BJ (cell line): ENCODE measurements at regions not wholly inside any gene's neighbourhood (a gene's known extent, or its start where the extent isn't known, plus 50 kb on each side); places are given as distances from the start of the nearest gene placed in this dataset.

ENCODE experiments used
- CTCF ChIA-PET: fragments of 350-600 bp; formaldehyde crosslinking; extraction: SDS; loops from one replicate; lab custom pipeline; 2021; ENCODE audit warnings: antibody characterized with exemption, inconsistent platforms; lab: Yijun Ruan, JAX
- POLR2A ChIA-PET: fragments of 300-600 bp; sonication (Branson Sonifier 250); formaldehyde crosslinking; extraction: SDS; loops from one replicate; lab custom pipeline; 2021; ENCODE audit warnings: antibody characterized with exemption; lab: Charles Lee
- DNase-seq: peaks from one replicate; pipeline ENCODE4 v3.0.0-alpha.2; 2011; ENCODE audit warnings: low read depth
- H3K27me3 ChIP-seq: 2 replicates; pipeline ENCODE4 v1.6.0; 2011; ENCODE audit warnings: low read length; ENCODE audit not compliant: control insufficient read depth, insufficient read depth
- H3K36me3 ChIP-seq: 2 replicates; pipeline ENCODE4 v1.5.1; 2011; ENCODE audit warnings: low read length; ENCODE audit not compliant: control insufficient read depth, insufficient read depth
- H3K4me3 ChIP-seq: 2 replicates; pipeline ENCODE4 v1.5.1; 2011; ENCODE audit warnings: low read depth, mild to moderate bottlenecking, control low read depth, low read length
- CTCF ChIP-seq: IDR thresholded peaks from 2 replicates; pipeline ENCODE4 v1.5.1; 2011; ENCODE audit warnings: low read depth, mild to moderate bottlenecking, control low read depth, inconsistent platforms, low read length, moderate library complexity; ENCODE audit not compliant: insufficient read depth

GRCh38 chr11:95524314-95525036, 265.1 kb downstream of the FAM76B start:
- Histone ChIP-seq H3K27me3 (no peaks in the 10 kb centered on the region), H3K4me3 (no peak overlapping the region), H3K36me3 (no peaks in the 10 kb centered on the region)
- DNase-seq = no peak
- TF ChIP-seq CTCF = no peak
- ChIA-PET POLR2A (no interaction called here), CTCF (no interaction called here)

- TF ChIP-seq CTCF = no peak
- Histone ChIP-seq H3K27me3 (no peaks in the 10 kb centered on the region), H3K4me3 (no peak overlapping the region), H3K36me3 (no peaks in the 10 kb centered on the region)
- ChIA-PET CTCF (no interaction called here), POLR2A (no interaction called here)
- no peak for DNase-seq
These were observed 266.7 kb downstream of the FAM76B start for GRCh38 chr11:95522874-95523273.

GRCh38 chr11:95521862-95522261, 267.7 kb downstream of the FAM76B start:
- CTCF ChIA-PET = no interaction called here
- TF ChIP-seq CTCF = no peak
- Histone ChIP-seq H3K36me3 (no peaks in the 10 kb centered on the region), H3K27me3 (no peaks in the 10 kb centered on the region), H3K4me3 (no peak overlapping the region)
- POLR2A ChIA-PET = no interaction called here
- no peak for DNase-seq

- POLR2A ChIA-PET = no interaction called here
- no peaks in the 10 kb centered on the region for H3K36me3 ChIP-seq
- no peaks in the 10 kb centered on the region for H3K27me3 ChIP-seq
- TF ChIP-seq CTCF = no peak
- DNase-seq = no peak
- CTCF ChIA-PET = no interaction called here
- H3K4me3 ChIP-seq = no peak overlapping the region
These were observed 268.4 kb downstream of the FAM76B start for GRCh38 chr11:95521133-95521542.

GRCh38 chr11:95520369-95521132, 269.0 kb downstream of the FAM76B start:
- no peak for DNase-seq
- Histone ChIP-seq H3K4me3 (no peak overlapping the region), H3K36me3 (no peaks in the 10 kb centered on the region), H3K27me3 (no peaks in the 10 kb centered on the region)
- no peak for TF ChIP-seq CTCF
- ChIA-PET CTCF (no interaction called here), POLR2A (no interaction called here)
